ES-I3 (cell line): ENCODE measurements at regions not wholly inside any gene's neighbourhood (a gene's known extent, or its start where the extent isn't known, plus 50 kb on each side); places are given as distances from the start of the nearest gene placed in this dataset.
"Not testable (repeated sequence)": the region's sequence is repeated elsewhere in the genome, so short reads cannot be mapped to it uniquely, and the experiment has no call there.

Source experiments
- H3K36me3 ChIP-seq: 2 replicates; pipeline ENCODE4 v1.6.1; 2013; ENCODE audit warnings: mild to moderate bottlenecking, low read length, control low read depth, moderate library complexity; ENCODE audit not compliant: insufficient read depth
- H3K4me1 ChIP-seq: 2 replicates; pipeline ENCODE4 v1.6.1; 2013; ENCODE audit warnings: mild to moderate bottlenecking, control low read depth, low read length; ENCODE audit not compliant: insufficient read depth
- H3K9ac ChIP-seq: 2 replicates; pipeline ENCODE4 v1.6.1; 2013; ENCODE audit warnings: low read depth, mild to moderate bottlenecking, low read length, moderate library complexity
- H3K9me3 ChIP-seq: 2 replicates; pipeline ENCODE4 v1.6.1; 2013; ENCODE audit warnings: mild to moderate bottlenecking, low read length, moderate library complexity; ENCODE audit not compliant: control insufficient read depth, insufficient read depth

DNA sequence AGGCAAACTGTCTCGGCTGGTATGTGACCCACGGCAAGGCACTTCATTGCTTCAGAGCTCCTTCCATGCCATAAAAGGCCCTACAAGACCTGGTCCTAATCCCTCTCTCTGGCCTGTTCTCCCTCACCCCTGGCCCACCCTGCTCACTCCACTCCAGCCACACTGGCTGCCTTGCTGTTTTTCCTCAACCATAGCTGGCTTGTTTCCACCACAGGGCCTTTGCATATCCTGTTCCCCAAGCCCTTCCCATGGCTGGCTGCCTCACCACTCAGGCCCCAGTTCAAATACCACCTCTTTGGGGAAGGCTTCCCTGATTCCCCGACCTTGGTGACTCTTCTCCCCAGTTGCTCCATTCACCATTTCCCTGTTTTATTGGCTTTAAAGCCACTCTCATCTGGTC lies 230.8 kb upstream of the FRG2C start:
- H3K4me1 ChIP-seq, result not testable (repeated sequence)

DNA sequence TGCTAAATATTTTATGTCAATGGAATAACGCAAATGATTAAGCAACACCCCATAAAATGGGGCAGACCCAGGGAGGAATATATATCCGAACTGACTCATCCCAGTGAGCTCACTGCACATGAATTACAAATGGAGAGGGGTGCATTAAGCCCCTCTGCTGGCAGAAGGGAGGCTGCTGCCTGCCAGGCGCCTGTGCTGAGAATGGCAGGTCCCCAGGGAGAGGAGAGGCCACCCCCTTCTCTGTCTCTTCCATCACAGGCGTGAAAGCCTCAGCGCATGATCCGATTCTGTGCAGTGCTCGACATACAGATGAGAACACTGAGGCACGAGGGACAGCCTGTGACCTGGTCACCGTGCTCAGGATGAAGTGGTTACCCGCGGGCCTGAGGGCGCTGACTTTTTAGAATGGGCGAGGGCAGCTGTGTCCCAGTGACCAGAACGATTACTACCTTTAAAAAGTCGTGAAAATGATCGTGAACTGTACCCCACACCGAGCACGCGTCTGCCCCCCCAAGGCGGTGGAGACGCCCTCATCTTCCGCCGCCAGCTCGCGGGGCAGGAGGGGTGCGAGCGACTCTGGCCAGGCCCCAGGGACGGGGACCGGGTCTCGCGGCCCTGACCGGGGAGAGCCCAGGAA lies 229.7 kb upstream of the FRG2C start:
- not testable (repeated sequence) for H3K36me3 ChIP-seq, H3K9me3 ChIP-seq, H3K4me1 ChIP-seq
- H3K9ac ChIP-seq, result peak overlapping the region; percentile 56

More for the DNA sequence above, 230.8 kb upstream of the FRG2C start:
- not testable (repeated sequence) for H3K9me3 ChIP-seq, H3K36me3 ChIP-seq, H3K9ac ChIP-seq

DNA sequence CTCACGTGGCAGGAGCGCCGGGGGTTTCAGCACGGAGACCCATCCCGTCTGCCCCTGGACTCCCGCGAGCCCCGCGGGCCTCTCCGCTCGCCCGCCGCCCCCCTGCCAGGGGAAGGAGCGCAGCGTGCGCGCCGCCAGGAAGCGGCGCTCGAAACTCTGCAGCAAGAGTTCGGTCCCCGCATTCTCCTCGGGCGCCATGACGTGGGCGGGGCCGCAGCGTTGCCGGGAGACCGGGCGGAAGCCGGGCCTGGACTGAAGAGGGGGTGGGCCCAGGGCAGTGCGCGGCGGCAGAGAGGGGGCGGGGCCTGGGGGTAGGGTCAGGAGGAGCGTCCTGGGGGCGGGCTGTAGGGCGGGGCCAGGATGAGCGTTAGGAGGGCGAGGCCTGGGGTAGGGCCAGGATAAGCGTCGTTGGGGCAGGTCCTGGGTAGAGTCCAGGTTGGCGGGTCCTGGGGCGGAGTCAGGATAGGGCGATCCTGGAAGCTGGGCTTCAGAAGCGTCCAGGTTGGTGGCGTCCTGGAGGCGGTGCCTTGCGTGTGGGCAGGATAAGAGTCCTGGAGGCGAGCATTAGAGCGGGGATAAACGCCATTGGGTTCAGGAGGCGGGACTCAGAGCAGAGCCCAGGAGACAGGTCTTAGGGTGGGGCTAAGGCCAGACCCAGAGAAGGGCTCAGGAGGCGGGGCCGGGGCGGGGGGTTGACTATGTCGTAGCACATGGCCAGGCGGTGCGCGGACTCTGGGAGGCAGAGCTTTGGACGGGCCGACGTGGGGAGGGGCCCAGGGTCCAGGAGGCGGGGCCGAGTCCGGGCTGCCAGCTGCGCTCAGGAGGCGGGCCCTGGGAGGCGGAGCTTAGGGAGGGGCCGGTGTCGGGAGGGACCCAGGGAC lies 229.0 kb upstream of the FRG2C start:
- not testable (repeated sequence) for H3K4me1 ChIP-seq, H3K36me3 ChIP-seq, H3K9me3 ChIP-seq
- peak overlapping the region; percentile 61 for H3K9ac ChIP-seq

DNA sequence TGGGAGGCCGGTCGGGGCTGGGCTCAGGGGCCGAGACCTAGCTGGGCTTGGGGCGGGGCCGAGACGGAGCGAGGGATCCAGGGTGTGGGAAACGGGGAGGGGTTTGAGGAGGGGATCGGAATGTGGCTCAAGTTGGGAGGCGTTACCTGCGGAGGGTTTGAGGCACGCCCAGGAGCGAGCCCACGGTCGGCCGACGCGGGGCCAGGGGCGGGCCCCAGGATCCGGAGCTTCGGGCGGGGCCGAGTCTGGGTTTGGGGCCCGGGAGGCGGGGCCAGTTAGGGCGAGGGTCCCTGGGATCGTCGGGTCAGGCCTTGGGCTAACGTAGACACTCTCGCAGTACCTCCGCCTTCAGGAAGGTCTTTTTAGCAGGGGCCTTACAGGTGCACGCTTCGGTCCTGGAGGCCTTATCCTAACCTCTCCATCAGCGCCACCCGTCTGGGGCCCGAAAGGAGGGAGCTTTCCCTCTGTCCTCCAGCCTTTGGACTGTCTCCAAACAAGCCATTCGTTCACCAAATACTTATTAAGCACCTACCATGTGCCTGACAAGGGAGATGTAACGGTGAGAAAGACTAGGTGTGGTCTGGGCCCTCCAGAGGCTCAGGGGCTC lies 228.2 kb upstream of the FRG2C start:
- not testable (repeated sequence) for H3K9me3 ChIP-seq, H3K36me3 ChIP-seq, H3K4me1 ChIP-seq
- peak overlapping the region; percentile 79 for H3K9ac ChIP-seq

DNA sequence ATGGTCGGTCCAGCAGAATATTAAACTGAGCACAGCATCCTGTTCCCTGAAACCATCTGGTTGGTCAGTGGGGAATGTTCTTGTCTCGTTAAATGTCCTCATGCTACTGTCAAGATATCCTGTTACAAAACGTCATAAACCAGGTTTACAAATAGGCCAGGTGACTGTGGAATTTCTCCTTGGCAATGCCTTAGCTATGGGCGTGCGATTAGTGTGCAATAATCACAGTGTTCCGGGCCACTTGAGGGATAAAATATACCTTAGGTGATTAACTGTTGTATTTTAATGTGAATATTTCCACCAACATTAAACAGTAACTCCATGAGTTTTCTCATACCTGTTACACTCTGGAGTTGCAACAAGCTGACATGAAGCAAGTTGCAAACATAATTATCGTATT lies 223.1 kb upstream of the FRG2C start:
- H3K9me3 ChIP-seq, H3K9ac ChIP-seq, H3K36me3 ChIP-seq, H3K4me1 ChIP-seq: not testable (repeated sequence)

DNA sequence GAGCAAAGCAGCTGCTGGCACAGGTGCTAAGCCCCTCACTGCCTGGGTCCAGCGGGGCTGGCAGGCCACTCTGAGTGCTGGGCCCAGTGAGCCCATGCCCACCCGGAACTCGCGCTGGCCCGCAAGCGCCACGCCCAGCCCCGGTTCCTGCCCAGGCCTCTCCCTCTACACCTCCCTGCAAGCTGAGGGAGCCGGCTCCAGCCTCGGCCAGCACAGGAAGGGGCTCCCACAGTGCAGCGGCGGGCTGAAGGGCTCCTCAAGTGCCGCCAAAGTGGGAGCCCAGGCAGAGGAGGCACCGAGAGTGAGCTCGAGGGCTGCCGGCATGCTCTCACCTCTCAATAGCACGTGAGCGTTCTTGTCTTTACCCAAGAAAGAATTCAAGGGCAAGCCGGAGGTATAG lies 219.5 kb upstream of the FRG2C start:
- not testable (repeated sequence) for H3K9me3 ChIP-seq, H3K4me1 ChIP-seq, H3K9ac ChIP-seq, H3K36me3 ChIP-seq

DNA sequence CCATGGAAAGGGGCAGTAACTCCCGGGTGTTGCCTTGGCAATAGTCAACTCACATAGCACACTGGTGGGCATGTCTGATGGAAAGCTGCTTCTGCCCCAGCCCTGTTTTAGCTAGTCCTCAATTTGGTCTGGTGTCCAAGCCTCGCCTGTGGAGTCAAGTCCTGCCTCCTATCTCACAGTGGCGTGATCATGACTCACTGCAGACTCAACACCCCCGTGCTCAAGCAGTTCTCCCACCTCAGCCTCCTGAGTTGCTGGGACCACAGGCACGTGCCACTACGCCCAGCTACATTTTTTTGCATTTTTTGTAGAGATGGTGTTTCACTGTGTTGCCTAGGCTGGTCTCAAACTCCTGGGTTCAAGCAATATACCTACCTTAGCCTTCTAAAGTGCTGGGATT lies 218.9 kb upstream of the FRG2C start:
- not testable (repeated sequence) for H3K9ac ChIP-seq, H3K36me3 ChIP-seq, H3K4me1 ChIP-seq, H3K9me3 ChIP-seq

DNA sequence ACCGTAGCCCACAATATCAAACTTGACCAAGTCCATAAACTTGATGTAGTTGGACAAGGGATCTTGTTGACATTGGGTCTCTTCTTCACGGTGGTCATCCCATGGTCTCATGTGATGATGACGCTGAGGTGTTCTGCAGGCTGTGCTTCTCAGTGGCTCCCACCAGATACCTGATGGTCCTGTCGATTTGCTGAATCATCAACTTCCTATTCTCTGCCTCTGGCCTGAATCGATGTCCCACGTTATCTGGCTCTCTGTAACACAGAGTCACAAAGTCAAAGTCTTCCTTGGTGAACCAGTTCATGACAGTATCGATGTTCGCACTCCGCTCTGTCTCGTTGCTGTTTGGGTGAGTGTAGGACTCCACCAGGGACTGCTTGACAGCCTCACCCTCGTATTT lies 217.2 kb upstream of the FRG2C start:
- not testable (repeated sequence) for H3K9me3 ChIP-seq, H3K36me3 ChIP-seq, H3K4me1 ChIP-seq, H3K9ac ChIP-seq

DNA sequence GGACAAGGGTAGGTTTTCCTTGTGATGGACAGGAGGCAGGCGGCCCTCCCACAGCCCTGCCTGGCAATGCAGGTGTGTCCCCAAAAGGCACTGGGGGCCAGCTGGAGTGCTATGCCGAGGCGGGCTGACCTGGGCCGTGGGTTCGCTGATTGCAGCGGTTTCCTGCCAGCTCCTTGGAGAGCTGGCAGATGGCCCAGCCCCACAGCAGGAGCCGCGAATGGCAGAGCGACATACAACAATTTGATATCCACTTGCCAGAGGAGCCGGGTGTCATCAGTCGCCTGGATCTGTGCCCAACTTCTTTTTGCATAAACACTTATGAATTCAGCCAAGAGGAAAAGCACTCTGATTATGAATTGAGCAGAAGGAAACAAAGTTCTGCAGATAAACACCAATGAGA lies 210.8 kb upstream of the FRG2C start:
- not testable (repeated sequence) for H3K4me1 ChIP-seq, H3K9ac ChIP-seq, H3K36me3 ChIP-seq, H3K9me3 ChIP-seq

DNA sequence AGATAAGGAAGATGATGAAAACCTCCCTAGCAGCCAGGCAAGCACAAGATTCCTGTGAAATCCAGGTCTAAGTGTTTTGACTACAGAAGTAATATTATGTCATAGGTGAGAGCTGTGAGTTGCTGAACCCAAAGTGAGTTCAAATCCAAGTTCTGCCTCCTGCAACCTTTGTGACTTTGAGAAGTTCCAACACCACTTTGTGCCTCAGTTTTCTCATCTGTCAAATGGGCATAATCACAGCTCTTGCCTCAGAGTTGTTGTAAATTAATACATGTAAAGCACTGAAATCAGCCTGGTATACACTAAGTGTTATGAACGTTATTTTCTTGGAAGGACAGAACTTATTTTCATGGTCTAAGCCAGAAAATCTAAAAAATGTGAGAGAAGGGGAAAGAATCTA lies 210.3 kb upstream of the FRG2C start:
- not testable (repeated sequence) for H3K9ac ChIP-seq, H3K4me1 ChIP-seq, H3K36me3 ChIP-seq

DNA sequence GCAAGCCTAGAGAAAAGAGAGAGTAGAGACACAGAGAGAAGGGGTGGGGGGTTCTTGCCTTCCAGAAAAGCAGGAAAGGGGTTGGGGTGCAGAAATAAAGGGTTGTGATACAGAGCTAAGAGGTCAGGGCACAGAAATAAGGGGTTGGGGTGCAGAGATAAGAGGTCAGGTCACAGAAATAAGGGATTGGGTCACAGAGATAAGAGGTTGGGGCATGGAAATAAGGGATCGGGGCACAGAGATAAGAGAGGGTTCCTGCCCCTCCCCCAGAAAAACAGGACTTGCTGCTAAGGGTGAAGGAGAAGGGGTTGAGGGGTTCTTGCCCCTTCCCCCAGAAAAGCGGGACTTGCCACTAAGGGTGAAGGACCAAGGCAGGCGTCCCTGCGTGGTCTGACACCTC lies 189.6 kb upstream of the FRG2C start:
- not testable (repeated sequence) for H3K9me3 ChIP-seq, H3K9ac ChIP-seq, H3K36me3 ChIP-seq, H3K4me1 ChIP-seq

More for the DNA sequence above, 210.3 kb upstream of the FRG2C start:
- H3K9me3 ChIP-seq, result not testable (repeated sequence)

DNA sequence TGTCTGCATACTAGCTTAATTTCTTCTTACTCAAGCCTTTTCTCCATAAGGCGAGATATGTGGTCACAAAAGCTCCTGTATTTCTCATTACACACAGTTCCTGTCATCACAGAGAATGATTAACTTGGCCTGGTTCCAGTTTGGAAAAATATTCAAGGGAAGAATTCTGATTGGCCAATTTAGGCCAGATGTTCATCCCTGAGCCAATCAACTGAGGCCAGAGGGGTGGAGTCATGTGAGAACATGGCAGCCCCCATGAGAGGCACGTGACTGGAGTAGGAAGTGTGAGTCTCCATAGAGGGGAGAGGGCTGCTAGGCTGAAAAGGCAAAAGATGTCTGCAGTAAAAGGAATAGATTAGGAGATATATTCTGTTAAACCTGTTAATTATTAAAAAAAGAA lies 167.5 kb upstream of the FRG2C start:
- not testable (repeated sequence) for H3K36me3 ChIP-seq, H3K9ac ChIP-seq, H3K4me1 ChIP-seq, H3K9me3 ChIP-seq

DNA sequence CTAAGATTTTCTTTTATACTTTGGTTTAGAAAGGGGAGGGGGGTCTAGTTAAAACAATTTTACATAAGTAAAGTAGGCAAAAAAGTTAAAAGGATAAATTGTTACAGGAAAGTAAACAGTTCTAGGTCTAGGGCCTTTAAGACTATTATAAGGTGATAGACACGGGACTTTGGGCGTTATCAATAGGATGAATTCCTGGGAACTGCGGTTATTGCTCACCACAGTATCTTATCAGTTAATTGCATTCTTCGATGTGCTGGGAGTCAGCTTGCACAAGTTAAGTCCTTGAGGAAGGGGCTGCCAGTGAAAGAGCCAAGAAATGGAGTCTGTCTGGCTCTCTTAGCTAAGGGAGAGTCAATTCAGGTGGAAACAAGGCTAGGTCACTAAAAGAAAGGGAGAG lies 163.8 kb upstream of the FRG2C start:
- not testable (repeated sequence) for H3K9me3 ChIP-seq, H3K9ac ChIP-seq, H3K36me3 ChIP-seq, H3K4me1 ChIP-seq

DNA sequence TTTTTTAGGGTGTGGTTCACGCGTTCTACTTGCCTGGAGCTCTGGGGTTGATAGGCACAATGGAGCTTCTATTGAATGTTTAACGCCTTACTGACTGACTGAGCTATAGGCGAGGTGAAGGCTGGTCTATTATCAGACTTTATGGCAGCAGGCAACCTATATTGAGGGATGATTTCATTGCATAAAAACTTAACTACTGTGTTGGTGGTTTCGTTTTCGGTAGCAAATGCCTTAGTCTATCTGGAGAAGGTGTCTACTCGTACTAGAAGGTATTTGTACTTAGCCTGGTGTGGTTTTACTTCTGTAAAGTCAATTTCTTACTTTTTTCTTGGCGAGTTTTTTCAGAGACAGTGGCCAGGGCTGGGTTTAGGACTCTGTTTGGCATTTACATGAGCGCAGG lies 162.0 kb upstream of the FRG2C start:
- not testable (repeated sequence) for H3K4me1 ChIP-seq, H3K36me3 ChIP-seq, H3K9ac ChIP-seq, H3K9me3 ChIP-seq
